ENCODE measurements at regions not wholly inside any gene's neighbourhood (a gene's known extent, or its start where the extent isn't known, plus 50 kb on each side); places are given as distances from the start of the nearest gene placed in this dataset.

- TF ChIP-seq CTCF (IDR thresholded peaks at IDR 0.05) (no peak), EP300 (IDR thresholded peaks at IDR 0.05) (no peak)
Measured at GRCh38 chr17:33873201-33873617, 381.9 kb upstream of the CCL2 start.
